Colonic mucosa (tissue), 4 donors: ENCODE measurements at regions not wholly inside any gene's neighbourhood (a gene's known extent, or its start where the extent isn't known, plus 50 kb on each side); places are given as distances from the start of the nearest gene placed in this dataset.

Experiments used
- DNase-seq: peaks from one replicate; pipeline ENCODE4 v3.0.0-alpha.2; 2020
- H3K27ac ChIP-seq: fragments of 200-600 bp; one replicate; pipeline ENCODE4 v1.8.0; 2021
- H3K27me3 ChIP-seq: fragments of 200-600 bp; one replicate; pipeline ENCODE4 v1.8.0; 2021
- H3K36me3 ChIP-seq: fragments of 200-600 bp; one replicate; pipeline ENCODE4 v1.8.0; 2021
- H3K4me1 ChIP-seq: fragments of 200-600 bp; one replicate; pipeline ENCODE4 v1.8.0; 2021; ENCODE audit warnings: mild to moderate bottlenecking
- H3K4me3 ChIP-seq: fragments of 200-600 bp; one replicate; pipeline ENCODE4 v1.8.0; 2021
- H3K9ac ChIP-seq, 2 donors: one replicate each; pipeline ENCODE4 v1.7.0; 2013; ENCODE audit warnings: control low read depth in 2 of 2, low read depth in 2 of 2, low read length in 2 of 2
- H3K9me3 ChIP-seq: fragments of 200-600 bp; one replicate; pipeline ENCODE4 v1.8.0; 2021
- intact Hi-C: fragments of 100-400 bp; cut with DNase I; formaldehyde crosslinking; loops from one replicate; pipeline ENCODE4 v1.14.1; 2022
- TF ChIP-seq, protein P1 (sequence below): fragments of 200-600 bp; IDR thresholded peaks from one replicate; pipeline ENCODE4 v1.8.0; 2022; ENCODE audit warnings: antibody characterized with exemption, mild to moderate bottlenecking
- donor health status: healthy.
- donor health status: DM: no; HTN: no; CAD: no.
- donor health status: DM: no; HTN: no; CAD: no.

DNA sequence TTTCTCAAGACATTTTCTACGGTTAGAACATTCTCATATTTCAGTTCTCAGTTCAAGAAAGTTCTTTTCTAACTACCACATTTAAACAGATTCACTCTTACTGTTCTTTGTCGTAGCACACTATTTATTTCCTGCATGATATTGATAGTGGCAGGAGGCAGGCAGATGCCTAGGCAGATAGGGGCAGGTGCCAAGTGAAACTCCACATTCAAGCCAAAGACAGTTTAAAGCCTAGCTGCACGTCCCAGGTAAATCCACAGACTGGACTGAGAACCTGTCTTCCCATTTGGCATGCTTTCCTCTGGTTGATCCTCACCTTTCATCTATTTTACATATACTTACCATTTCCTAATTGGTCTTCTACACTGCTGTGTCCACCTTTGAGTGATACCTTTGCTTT lies 359.3 kb downstream of the TMX3 start:
- intact Hi-C loops: no loop called here

GRCh38 chr18:68354176-68354575 lies 360.7 kb downstream of the TMX3 start:
- no peak for DNase-seq
- Histone ChIP-seq H3K27ac (no peak overlapping the region), H3K9me3 (no peaks in the 10 kb centered on the region), H3K4me3 (no peak overlapping the region), H3K9ac (no peak overlapping the region), H3K27me3 (no peaks in the 10 kb centered on the region), H3K36me3 (no peaks in the 10 kb centered on the region), H3K4me1 (no peaks in the 10 kb centered on the region)
- intact Hi-C loops: no loop called here
- TF ChIP-seq, protein P1, sequence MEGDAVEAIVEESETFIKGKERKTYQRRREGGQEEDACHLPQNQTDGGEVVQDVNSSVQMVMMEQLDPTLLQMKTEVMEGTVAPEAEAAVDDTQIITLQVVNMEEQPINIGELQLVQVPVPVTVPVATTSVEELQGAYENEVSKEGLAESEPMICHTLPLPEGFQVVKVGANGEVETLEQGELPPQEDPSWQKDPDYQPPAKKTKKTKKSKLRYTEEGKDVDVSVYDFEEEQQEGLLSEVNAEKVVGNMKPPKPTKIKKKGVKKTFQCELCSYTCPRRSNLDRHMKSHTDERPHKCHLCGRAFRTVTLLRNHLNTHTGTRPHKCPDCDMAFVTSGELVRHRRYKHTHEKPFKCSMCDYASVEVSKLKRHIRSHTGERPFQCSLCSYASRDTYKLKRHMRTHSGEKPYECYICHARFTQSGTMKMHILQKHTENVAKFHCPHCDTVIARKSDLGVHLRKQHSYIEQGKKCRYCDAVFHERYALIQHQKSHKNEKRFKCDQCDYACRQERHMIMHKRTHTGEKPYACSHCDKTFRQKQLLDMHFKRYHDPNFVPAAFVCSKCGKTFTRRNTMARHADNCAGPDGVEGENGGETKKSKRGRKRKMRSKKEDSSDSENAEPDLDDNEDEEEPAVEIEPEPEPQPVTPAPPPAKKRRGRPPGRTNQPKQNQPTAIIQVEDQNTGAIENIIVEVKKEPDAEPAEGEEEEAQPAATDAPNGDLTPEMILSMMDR: no peak

More for the DNA sequence above, 359.3 kb downstream of the TMX3 start:
- TF ChIP-seq, protein P1: no peak
- Histone ChIP-seq H3K27ac (no peak overlapping the region), H3K36me3 (no peaks in the 10 kb centered on the region), H3K9ac (no peak overlapping the region), H3K4me1 (no peaks in the 10 kb centered on the region), H3K9me3 (no peaks in the 10 kb centered on the region), H3K27me3 (no peaks in the 10 kb centered on the region), H3K4me3 (no peak overlapping the region)
- no peak for DNase-seq

DNA sequence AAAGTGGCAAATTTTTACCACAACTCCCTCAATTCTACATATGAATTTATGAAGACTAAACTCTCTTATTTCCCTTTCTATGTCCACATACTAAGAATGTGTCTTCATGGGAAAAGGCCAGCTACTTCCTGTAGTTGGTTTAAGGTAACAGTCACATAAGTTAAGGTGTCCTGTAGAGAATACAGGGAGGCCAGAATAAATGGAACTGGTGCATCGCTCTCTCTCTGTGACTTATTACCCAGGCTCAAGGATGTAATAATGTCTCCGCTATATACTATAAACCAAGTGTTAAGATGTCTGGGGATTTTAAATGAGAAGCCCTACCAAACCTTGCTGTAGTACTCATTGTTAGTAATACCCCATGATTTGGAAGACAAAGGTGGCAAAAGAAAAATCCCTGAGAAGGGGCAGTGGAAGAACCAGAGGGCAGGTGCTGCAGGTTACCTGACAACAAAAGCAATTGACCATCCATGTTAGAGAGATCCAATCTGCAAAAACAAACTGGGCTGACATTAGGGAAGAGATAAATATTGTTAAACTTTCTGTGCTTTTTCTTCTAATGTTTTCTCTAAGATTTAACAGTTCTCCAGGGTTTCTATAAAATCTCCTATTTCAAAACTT lies 372.8 kb downstream of the TMX3 start:
- TF ChIP-seq, protein P1: no peak
- Histone ChIP-seq H3K27ac (no peak overlapping the region), H3K27me3 (no peaks in the 10 kb centered on the region), H3K4me1 (no peaks in the 10 kb centered on the region), H3K9ac (no peak overlapping the region), H3K36me3 (no peaks in the 10 kb centered on the region), H3K4me3 (no peak overlapping the region), H3K9me3 (no peaks in the 10 kb centered on the region)
- intact Hi-C loops: no loop called here
- DNase-seq: no peak

GRCh38 chr18:68340606-68341005 lies 374.3 kb downstream of the TMX3 start:
- Histone ChIP-seq H3K27me3 (no peaks in the 10 kb centered on the region), H3K36me3 (no peaks in the 10 kb centered on the region), H3K4me1 (no peaks in the 10 kb centered on the region), H3K9me3 (no peaks in the 10 kb centered on the region), H3K9ac (no peak overlapping the region), H3K27ac (no peak overlapping the region), H3K4me3 (no peak overlapping the region)
- intact Hi-C loops: no loop called here
- TF ChIP-seq, protein P1: no peak
- no peak for DNase-seq

DNA sequence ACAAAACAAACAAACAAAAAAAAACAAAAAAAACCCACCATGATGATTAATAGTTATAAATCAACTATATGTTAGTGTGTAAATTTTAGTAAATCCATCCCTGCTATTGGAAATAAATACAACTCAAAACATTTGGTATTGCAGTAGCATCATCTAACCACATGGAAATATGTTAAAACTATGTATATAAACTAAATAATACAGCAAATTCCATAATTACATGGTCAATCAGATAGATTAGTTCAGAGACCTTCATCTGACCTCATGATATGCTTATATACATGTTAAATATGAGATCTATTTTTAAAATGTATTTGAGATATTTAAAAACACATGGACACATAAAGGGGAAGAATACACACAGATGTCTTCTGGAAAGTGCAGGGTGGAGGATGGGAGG lies 384.2 kb downstream of the TMX3 start:
- no peak overlapping the region for H3K9ac ChIP-seq
- TF ChIP-seq, protein P1: no peak
- intact Hi-C loops: no loop called here
- H3K4me1 ChIP-seq: no peaks in the 10 kb centered on the region
- H3K4me3 ChIP-seq: no peak overlapping the region
- H3K9me3 ChIP-seq: no peaks in the 10 kb centered on the region
- H3K27me3 ChIP-seq: no peaks in the 10 kb centered on the region
- no peaks in the 10 kb centered on the region for H3K36me3 ChIP-seq
- no peak overlapping the region for H3K27ac ChIP-seq
- DNase-seq: no peak
